ENCODE measurements at regions not wholly inside any gene's neighbourhood (a gene's known extent, or its start where the extent isn't known, plus 50 kb on each side); places are given as distances from the start of the nearest gene placed in this dataset.

DNA sequence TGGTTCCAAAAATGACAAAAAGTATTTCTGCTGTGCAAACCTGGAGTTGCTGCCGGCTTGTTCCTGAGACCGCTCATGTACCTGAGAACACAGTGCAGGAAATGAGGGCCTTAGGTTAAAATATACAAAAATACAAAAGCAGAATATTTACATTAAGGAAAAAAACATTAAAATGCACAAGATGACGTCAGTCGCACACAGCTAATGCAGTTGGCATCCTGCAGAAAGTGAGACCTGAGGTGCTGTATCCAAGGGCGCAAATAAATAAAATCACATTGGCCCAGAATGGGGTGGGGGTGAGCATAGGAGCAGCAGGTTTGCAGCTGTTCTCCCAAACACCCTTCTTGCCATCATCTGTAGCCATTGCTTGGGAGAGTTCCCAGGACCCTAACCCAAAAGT, 310.6 kb upstream of the BTBD3 start:
- H3K9me3 ChIP-seq (ENCODE audit: insufficient read depth, low read length), result no peaks in the 10 kb centered on the region

DNA sequence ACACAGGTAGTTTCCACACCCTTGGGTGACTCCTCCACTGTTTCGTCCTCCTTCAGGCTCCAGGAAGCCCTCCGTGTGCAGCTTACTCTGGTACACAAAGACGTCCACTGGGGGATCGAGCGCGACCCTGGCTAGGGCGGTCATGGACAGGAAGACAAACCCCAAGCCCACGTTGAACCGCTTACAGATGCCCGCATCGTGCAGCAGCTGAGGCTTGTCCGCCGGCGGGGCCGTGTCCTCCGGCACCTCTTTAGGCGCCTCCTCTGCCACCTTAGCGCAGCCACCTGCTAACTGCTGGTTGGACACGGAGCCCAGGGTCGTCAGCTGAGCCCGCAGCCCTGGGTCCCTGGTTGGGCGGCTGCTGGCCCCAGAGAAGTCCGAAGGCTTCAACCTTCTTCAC, 309.0 kb upstream of the BTBD3 start:
- TF ChIP-seq, protein P1, sequence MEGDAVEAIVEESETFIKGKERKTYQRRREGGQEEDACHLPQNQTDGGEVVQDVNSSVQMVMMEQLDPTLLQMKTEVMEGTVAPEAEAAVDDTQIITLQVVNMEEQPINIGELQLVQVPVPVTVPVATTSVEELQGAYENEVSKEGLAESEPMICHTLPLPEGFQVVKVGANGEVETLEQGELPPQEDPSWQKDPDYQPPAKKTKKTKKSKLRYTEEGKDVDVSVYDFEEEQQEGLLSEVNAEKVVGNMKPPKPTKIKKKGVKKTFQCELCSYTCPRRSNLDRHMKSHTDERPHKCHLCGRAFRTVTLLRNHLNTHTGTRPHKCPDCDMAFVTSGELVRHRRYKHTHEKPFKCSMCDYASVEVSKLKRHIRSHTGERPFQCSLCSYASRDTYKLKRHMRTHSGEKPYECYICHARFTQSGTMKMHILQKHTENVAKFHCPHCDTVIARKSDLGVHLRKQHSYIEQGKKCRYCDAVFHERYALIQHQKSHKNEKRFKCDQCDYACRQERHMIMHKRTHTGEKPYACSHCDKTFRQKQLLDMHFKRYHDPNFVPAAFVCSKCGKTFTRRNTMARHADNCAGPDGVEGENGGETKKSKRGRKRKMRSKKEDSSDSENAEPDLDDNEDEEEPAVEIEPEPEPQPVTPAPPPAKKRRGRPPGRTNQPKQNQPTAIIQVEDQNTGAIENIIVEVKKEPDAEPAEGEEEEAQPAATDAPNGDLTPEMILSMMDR (IDR thresholded peaks at IDR 0.05; ENCODE audit: low read depth, low read length), result no peak
- TF ChIP-seq EZH2phosphoT487 (IDR thresholded peaks at IDR 0.05; ENCODE audit: low read depth), result no peak
- Histone ChIP-seq H3K9ac (ENCODE audit: low read length) (no peak overlapping the region), H3K36me3 (replicated peaks; ENCODE audit: low read depth, low read length) (no peaks in the 10 kb centered on the region), H3K27ac (ENCODE audit: low read length) (no peak overlapping the region), H3K27me3 (ENCODE audit: low read depth, low read length) (no peaks in the 10 kb centered on the region), H3K9me3 (ENCODE audit: insufficient read depth, low read length) (no peaks in the 10 kb centered on the region), H3K4me2 (ENCODE audit: low read length) (no peak overlapping the region), H3K4me1 (ENCODE audit: low read length) (no peaks in the 10 kb centered on the region), H4K20me1 (ENCODE audit: insufficient read depth, low read length) (no peaks in the 10 kb centered on the region), H2AFZ (ENCODE audit: low read depth, low read length) (no peak overlapping the region), H3K4me3 (ENCODE audit: low read length) (no peak overlapping the region), H3K79me2 (ENCODE audit: low read length) (no peaks in the 10 kb centered on the region)

More for the DNA sequence above, 310.6 kb upstream of the BTBD3 start:
- Histone ChIP-seq H4K20me1 (ENCODE audit: insufficient read depth, low read length) (no peaks in the 10 kb centered on the region), H3K36me3 (replicated peaks; ENCODE audit: low read depth, low read length) (no peaks in the 10 kb centered on the region), H3K9ac (ENCODE audit: low read length) (no peak overlapping the region), H3K4me3 (ENCODE audit: low read length) (no peak overlapping the region), H3K79me2 (ENCODE audit: low read length) (no peaks in the 10 kb centered on the region), H2AFZ (ENCODE audit: low read depth, low read length) (no peak overlapping the region), H3K4me2 (ENCODE audit: low read length) (no peak overlapping the region), H3K27me3 (ENCODE audit: low read depth, low read length) (no peaks in the 10 kb centered on the region), H3K27ac (ENCODE audit: low read length) (no peak overlapping the region), H3K4me1 (ENCODE audit: low read length) (no peaks in the 10 kb centered on the region)
- TF ChIP-seq EZH2phosphoT487 (IDR thresholded peaks at IDR 0.05; ENCODE audit: low read depth), result no peak
- TF ChIP-seq, protein P1 (IDR thresholded peaks at IDR 0.05; ENCODE audit: low read depth, low read length), result no peak

DNA sequence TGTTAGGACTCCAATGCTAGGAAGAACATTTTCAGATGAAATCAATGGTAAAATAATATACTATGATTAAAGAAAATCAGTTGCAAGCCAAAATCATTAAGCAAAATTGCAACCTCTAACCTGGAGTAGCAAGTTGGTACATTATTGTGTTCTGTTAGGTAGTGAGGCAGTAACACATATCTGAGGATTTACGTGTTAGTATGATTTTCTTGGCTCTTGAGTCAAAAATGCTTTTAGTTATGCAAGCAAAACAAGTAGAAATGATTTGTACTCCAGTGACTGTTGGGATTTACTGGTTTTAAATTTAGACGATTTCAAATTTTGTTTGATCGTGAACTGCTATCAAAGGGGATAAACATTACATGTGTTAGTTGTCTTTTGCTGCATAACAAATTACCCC, 293.0 kb upstream of the BTBD3 start:
- Histone ChIP-seq H3K4me3 (ENCODE audit: low read length) (no peak overlapping the region), H2AFZ (ENCODE audit: low read depth, low read length) (no peak overlapping the region), H3K4me1 (ENCODE audit: low read length) (no peaks in the 10 kb centered on the region), H3K27ac (ENCODE audit: low read length) (no peak overlapping the region), H3K4me2 (ENCODE audit: low read length) (no peak overlapping the region), H4K20me1 (ENCODE audit: insufficient read depth, low read length) (no peaks in the 10 kb centered on the region), H3K36me3 (replicated peaks; ENCODE audit: low read depth, low read length) (no peaks in the 10 kb centered on the region), H3K9ac (ENCODE audit: low read length) (no peak overlapping the region), H3K9me3 (ENCODE audit: insufficient read depth, low read length) (no peaks in the 10 kb centered on the region), H3K27me3 (ENCODE audit: low read depth, low read length) (no peaks in the 10 kb centered on the region), H3K79me2 (ENCODE audit: low read length) (no peaks in the 10 kb centered on the region)
- TF ChIP-seq, protein P1 (IDR thresholded peaks at IDR 0.05; ENCODE audit: low read depth, low read length), result no peak
- TF ChIP-seq EZH2phosphoT487 (IDR thresholded peaks at IDR 0.05; ENCODE audit: low read depth), result no peak

DNA sequence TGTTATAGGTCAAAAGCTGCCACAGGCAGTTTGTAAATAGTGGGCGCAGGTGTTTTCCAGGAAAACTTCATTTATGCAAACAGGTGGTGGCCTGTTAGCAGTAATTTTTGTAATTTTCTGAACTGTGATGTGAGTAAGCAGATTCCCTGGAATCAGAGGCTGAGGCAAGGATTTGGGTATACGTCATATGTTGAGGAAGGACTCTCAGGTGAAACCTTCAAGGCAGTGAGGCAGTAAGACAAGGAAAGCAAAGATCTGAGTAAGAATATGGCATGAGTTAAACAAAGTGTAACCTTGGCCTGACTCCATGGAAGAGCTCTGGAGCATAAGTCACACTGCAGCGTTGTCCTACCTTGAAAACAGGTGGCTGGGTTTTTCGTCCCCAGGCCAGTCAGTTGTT, 291.1 kb upstream of the BTBD3 start:
- Histone ChIP-seq H2AFZ (ENCODE audit: low read depth, low read length) (no peak overlapping the region), H3K4me3 (ENCODE audit: low read length) (no peak overlapping the region), H3K9me3 (ENCODE audit: insufficient read depth, low read length) (no peaks in the 10 kb centered on the region), H3K4me1 (ENCODE audit: low read length) (no peaks in the 10 kb centered on the region), H3K9ac (ENCODE audit: low read length) (no peak overlapping the region), H3K4me2 (ENCODE audit: low read length) (no peak overlapping the region), H3K27me3 (ENCODE audit: low read depth, low read length) (0 out of 2 replicates have a peak, but pooled peaks cover 1% of the 10 kb centered on the region), H3K27ac (ENCODE audit: low read length) (no peak overlapping the region), H4K20me1 (ENCODE audit: insufficient read depth, low read length) (no peaks in the 10 kb centered on the region), H3K36me3 (replicated peaks; ENCODE audit: low read depth, low read length) (no peaks in the 10 kb centered on the region), H3K79me2 (ENCODE audit: low read length) (no peaks in the 10 kb centered on the region)
- TF ChIP-seq, protein P1 (IDR thresholded peaks at IDR 0.05; ENCODE audit: low read depth, low read length), result no peak
- TF ChIP-seq EZH2phosphoT487 (IDR thresholded peaks at IDR 0.05; ENCODE audit: low read depth), result no peak

Measured in OCI-LY3 (cell line).